ENCODE measurements at regions not wholly inside any gene's neighbourhood (a gene's known extent, or its start where the extent isn't known, plus 50 kb on each side); places are given as distances from the start of the nearest gene placed in this dataset.

GRCh38 chr21:26748066-26748465, 97.1 kb downstream of the ADAMTS1 start:
- no peaks in the 10 kb centered on the region for H3K36me3 ChIP-seq (ENCODE audit: insufficient read depth, low read length)
- no peak overlapping the region for H2AFZ ChIP-seq (ENCODE audit: low read depth, low read length)
- H3F3A ChIP-seq (ENCODE audit: insufficient read depth, low read length, poor library complexity, severe bottlenecking), result no peaks in the 10 kb centered on the region
- no peak overlapping the region for H3K4me3 ChIP-seq (ENCODE audit: low read length)
- no peaks in the 10 kb centered on the region for H4K20me1 ChIP-seq (ENCODE audit: insufficient read depth)
- no peak overlapping the region for H3K9ac ChIP-seq (ENCODE audit: low read length)
- H3K27ac ChIP-seq (ENCODE audit: low read length), result no peak overlapping the region
- H3K4me2 ChIP-seq (ENCODE audit: low read length), result no peak overlapping the region
- no peaks in the 10 kb centered on the region for H3K9me3 ChIP-seq (ENCODE audit: low read length)
- H3K79me2 ChIP-seq (replicated peaks; ENCODE audit: insufficient read depth, low read length), result no peaks in the 10 kb centered on the region
- H3K9me2 ChIP-seq (ENCODE audit: insufficient read depth, low read length), result no peaks in the 10 kb centered on the region
- H3K27me3 ChIP-seq (ENCODE audit: insufficient read depth, low read depth, low read length), result no peaks in the 10 kb centered on the region
- TF ChIP-seq EP300 (conservative IDR thresholded peaks at IDR 0.05; ENCODE audit: poor library complexity, severe bottlenecking) (no peak), POLR2AphosphoS5 (IDR thresholded peaks at IDR 0.05) (no peak), TAF1 (IDR thresholded peaks at IDR 0.05; ENCODE audit: low read depth) (no peak), REST (IDR thresholded peaks at IDR 0.05; ENCODE audit: borderline replicate concordance) (no peak)

GRCh38 chr21:26747216-26747615, 98.0 kb downstream of the ADAMTS1 start:
- Histone ChIP-seq H3F3A (ENCODE audit: insufficient read depth, low read length, poor library complexity, severe bottlenecking) (no peaks in the 10 kb centered on the region), H3K27ac (ENCODE audit: low read length) (no peak overlapping the region), H3K4me3 (ENCODE audit: low read length) (no peak overlapping the region), H3K36me3 (ENCODE audit: insufficient read depth, low read length) (no peaks in the 10 kb centered on the region), H3K4me2 (ENCODE audit: low read length) (no peak overlapping the region), H3K9me2 (ENCODE audit: insufficient read depth, low read length) (no peaks in the 10 kb centered on the region), H3K9me3 (ENCODE audit: low read length) (no peaks in the 10 kb centered on the region), H2AFZ (ENCODE audit: low read depth, low read length) (no peak overlapping the region), H3K79me2 (replicated peaks; ENCODE audit: insufficient read depth, low read length) (no peaks in the 10 kb centered on the region), H3K9ac (ENCODE audit: low read length) (no peak overlapping the region), H4K20me1 (ENCODE audit: insufficient read depth) (no peaks in the 10 kb centered on the region), H3K27me3 (ENCODE audit: insufficient read depth, low read depth, low read length) (no peaks in the 10 kb centered on the region)
- no peak for TF ChIP-seq REST (IDR thresholded peaks at IDR 0.05; ENCODE audit: borderline replicate concordance)
- TF ChIP-seq MXI1 (conservative IDR thresholded peaks at IDR 0.05; ENCODE audit: poor library complexity, severe bottlenecking), result no peak
- no peak for TF ChIP-seq RAD21 (conservative IDR thresholded peaks at IDR 0.05)
- TF ChIP-seq SMC3 (conservative IDR thresholded peaks at IDR 0.05; ENCODE audit: poor library complexity), result no peak
- TF ChIP-seq EP300 (conservative IDR thresholded peaks at IDR 0.05; ENCODE audit: poor library complexity, severe bottlenecking), result no peak
- TF ChIP-seq CTCF (IDR thresholded peaks at IDR 0.05; ENCODE audit: poor library complexity, severe bottlenecking), result no peak
- no peak for TF ChIP-seq EZH2 (IDR thresholded peaks at IDR 0.05; ENCODE audit: borderline replicate concordance, insufficient read depth, low read length, poor library complexity, severe bottlenecking)
- TF ChIP-seq TAF1 (IDR thresholded peaks at IDR 0.05; ENCODE audit: low read depth), result no peak
- TF ChIP-seq POLR2AphosphoS5 (IDR thresholded peaks at IDR 0.05), result no peak
